Endothelial cell (in vitro differentiated cells): ENCODE measurements at regions not wholly inside any gene's neighbourhood (a gene's known extent, or its start where the extent isn't known, plus 50 kb on each side); places are given as distances from the start of the nearest gene placed in this dataset.

Experiments
- DNase-seq: peaks from one replicate; pipeline ENCODE4 v3.0.0; 2021; ENCODE audit warnings: low spot score
- H3K27ac Mint-ChIP-seq: one replicate; pipeline ENCODE4 v1.8.0; 2021; ENCODE audit warnings: mixed read lengths, inconsistent platforms; ENCODE audit not compliant: unreplicated experiment
- H3K27me3 Mint-ChIP-seq: one replicate; pipeline ENCODE4 v1.8.0; 2021; ENCODE audit warnings: mild to moderate bottlenecking, moderate library complexity, mixed read lengths, inconsistent platforms; ENCODE audit not compliant: unreplicated experiment
- H3K36me3 Mint-ChIP-seq: one replicate; pipeline ENCODE4 v1.8.0; 2021; ENCODE audit warnings: mild to moderate bottlenecking, low read depth, mixed read lengths, inconsistent platforms; ENCODE audit not compliant: unreplicated experiment
- H3K4me1 Mint-ChIP-seq: one replicate; pipeline ENCODE4 v1.8.0; 2021; ENCODE audit warnings: mild to moderate bottlenecking, mixed read lengths, inconsistent platforms; ENCODE audit not compliant: unreplicated experiment
- H3K4me3 Mint-ChIP-seq: one replicate; pipeline ENCODE4 v1.8.0; 2021; ENCODE audit warnings: mild to moderate bottlenecking, mixed read lengths, inconsistent platforms; ENCODE audit not compliant: unreplicated experiment
- H3K9me3 Mint-ChIP-seq: one replicate; pipeline ENCODE4 v1.8.0; 2021; ENCODE audit warnings: mixed read lengths, inconsistent platforms; ENCODE audit not compliant: unreplicated experiment
- CTCF ChIP-seq: fragments of 200-600 bp; sonication (generic); IDR thresholded peaks from one replicate; pipeline ENCODE4 v1.5.0; 2021; ENCODE audit warnings: antibody characterized with exemption; ENCODE audit not compliant: unreplicated experiment

DNA sequence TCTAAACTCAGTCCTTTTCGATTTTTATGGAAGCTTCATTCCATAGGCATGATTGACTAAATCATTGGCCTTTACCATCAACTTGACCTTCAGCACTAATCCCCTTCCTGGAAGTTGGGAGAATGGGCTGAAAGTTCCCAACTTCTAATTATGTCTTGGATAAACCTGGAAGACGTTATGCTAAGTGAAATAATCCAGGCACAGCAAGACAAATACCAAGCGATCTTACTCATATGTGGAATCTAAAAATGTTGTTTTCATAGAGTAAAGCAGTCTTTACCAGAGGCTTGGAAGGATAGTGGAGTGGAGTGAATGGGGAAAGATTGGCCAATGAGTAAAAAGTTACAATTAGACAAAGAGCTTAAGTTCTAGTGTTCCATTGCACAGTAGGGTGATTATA lies 1453.2 kb downstream of the PLA2G4A start:
- no peak for TF ChIP-seq CTCF
- H3K27ac Mint-ChIP-seq, result no peak overlapping the region
- H3K36me3 Mint-ChIP-seq, result no peaks in the 10 kb centered on the region
- H3K9me3 Mint-ChIP-seq, result no peaks in the 10 kb centered on the region
- H3K4me3 Mint-ChIP-seq, result no peak overlapping the region
- H3K4me1 Mint-ChIP-seq, result peaks cover 14% of the 10 kb centered on the region
- no peaks in the 10 kb centered on the region for H3K27me3 Mint-ChIP-seq
- no peak for DNase-seq

- H3K9me3 Mint-ChIP-seq, result no peaks in the 10 kb centered on the region
- no peak overlapping the region for H3K4me3 Mint-ChIP-seq
- no peak for DNase-seq
- no peaks in the 10 kb centered on the region for H3K36me3 Mint-ChIP-seq
- H3K27me3 Mint-ChIP-seq, result peaks cover 1% of the 10 kb centered on the region
- H3K27ac Mint-ChIP-seq, result no peak overlapping the region
- no peaks in the 10 kb centered on the region for H3K4me1 Mint-ChIP-seq
- no peak for TF ChIP-seq CTCF
Measured at GRCh38 chr1:188295157-188295556, 1466.4 kb downstream of the PLA2G4A start.

DNA sequence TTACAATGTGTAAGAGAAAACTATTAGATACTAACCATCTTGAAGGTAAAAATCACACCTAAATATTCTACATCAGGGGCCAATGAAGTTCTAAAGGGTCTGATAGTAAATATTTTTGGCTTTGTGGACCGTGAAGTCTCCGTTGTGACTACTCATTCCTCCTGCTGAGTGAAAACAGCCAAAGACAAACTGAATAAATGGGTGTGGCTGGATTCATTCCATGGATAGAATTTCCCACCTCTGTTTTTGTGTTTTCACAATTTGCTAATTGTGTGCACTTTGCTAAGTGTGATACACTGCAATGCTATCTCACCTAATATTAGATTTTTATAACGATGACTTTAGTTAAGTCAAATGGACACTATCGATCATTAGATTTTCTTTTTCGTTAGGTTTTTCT lies 1474.0 kb downstream of the PLA2G4A start:
- no peak for TF ChIP-seq CTCF
- H3K36me3 Mint-ChIP-seq, result no peaks in the 10 kb centered on the region
- H3K27ac Mint-ChIP-seq, result no peak overlapping the region
- no peaks in the 10 kb centered on the region for H3K9me3 Mint-ChIP-seq
- H3K4me1 Mint-ChIP-seq, result no peaks in the 10 kb centered on the region
- no peak for DNase-seq
- no peak overlapping the region for H3K4me3 Mint-ChIP-seq
- no peaks in the 10 kb centered on the region for H3K27me3 Mint-ChIP-seq

DNA sequence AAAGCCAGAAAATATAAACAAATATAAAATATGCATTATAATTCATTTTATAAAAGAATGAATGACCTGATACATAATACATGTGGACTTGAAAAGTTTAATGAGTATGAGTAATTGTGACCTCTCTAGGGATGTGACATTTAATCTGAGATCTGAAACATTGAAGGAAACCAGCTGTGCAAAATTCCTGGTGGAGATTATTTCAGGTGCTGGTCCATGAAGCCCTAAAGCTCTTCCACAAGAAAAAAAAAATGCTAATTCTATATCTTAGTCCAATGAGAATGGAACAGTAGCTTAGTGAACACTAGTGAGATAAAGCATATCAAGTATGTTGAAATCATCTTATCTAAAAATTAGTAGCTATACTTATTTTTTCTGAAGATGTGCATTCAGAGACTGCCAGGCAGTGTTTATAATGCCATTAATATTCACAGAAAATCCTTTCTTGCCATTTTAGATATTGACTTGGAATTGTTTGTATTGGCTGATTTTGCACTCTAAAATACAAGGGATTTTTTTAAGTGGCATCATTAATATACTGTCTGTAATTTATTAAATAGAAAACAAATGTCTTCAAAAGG lies 1485.9 kb downstream of the PLA2G4A start:
- no peak for DNase-seq
- H3K4me1 Mint-ChIP-seq, result no peaks in the 10 kb centered on the region
- H3K4me3 Mint-ChIP-seq, result no peak overlapping the region
- no peak for TF ChIP-seq CTCF
- H3K27me3 Mint-ChIP-seq, result no peaks in the 10 kb centered on the region
- no peaks in the 10 kb centered on the region for H3K36me3 Mint-ChIP-seq
- no peaks in the 10 kb centered on the region for H3K9me3 Mint-ChIP-seq
- H3K27ac Mint-ChIP-seq, result no peak overlapping the region

GRCh38 chr1:188317894-188318293 lies 1489.1 kb downstream of the PLA2G4A start:
- Mint-ChIP-seq H3K27ac (no peak overlapping the region), H3K36me3 (no peaks in the 10 kb centered on the region)

More at GRCh38 chr1:188317894-188318293, 1489.1 kb downstream of the PLA2G4A start:
- no peak for TF ChIP-seq CTCF
- Mint-ChIP-seq H3K27me3 (no peaks in the 10 kb centered on the region), H3K4me3 (no peak overlapping the region), H3K4me1 (no peaks in the 10 kb centered on the region), H3K9me3 (no peaks in the 10 kb centered on the region)
- no peak for DNase-seq
